Fibroblast of skin of abdomen (primary cell): ENCODE measurements at regions not wholly inside any gene's neighbourhood (a gene's known extent, or its start where the extent isn't known, plus 50 kb on each side); places are given as distances from the start of the nearest gene placed in this dataset.
A peak's percentile ranks its signal among the peaks of the same experiment; 100 is the strongest.

Source experiments
- DNase-seq: peaks from one replicate; pipeline ENCODE4 v3.0.0-alpha.2; 2013

DNA sequence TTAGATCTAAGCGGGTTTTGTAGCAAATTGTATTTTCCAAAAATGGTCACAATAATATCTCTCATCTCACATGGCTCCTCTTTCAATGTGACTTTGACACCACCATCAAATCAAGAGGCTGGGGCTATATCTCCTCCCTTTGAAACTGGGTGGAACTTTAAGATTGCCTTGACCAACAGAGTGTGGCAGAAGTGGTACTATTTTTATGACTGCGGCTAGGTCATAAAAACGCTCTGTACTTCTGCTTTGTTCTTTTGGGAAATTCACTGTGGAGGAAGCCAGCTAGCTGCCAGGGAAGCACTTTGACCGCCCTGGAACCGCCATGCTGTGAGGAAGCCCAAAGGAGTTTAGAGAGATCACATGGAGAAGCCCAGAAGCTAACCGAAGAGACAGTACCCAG, 50.7 kb upstream of the ACOT11 start:
- DNase-seq: no peak

DNA sequence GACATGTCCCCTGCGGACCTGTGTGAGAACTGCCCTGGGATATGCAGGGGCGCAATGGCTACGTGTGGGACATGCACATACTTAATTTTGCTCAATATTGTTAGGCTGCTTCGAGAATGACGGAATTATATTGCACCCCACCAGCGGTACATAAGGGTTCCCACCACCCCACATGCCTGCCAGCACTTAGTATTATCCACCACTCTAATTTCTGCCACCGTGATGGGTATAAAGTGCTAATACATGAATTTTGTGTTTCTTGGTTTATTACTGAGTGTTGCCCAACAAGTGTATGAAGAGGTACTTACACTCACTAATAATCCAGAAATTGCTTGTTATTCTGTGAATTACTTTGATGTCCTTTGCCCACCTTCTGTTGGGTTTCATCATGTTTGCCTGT, 52.1 kb upstream of the ACOT11 start:
- no peak for DNase-seq

DNA sequence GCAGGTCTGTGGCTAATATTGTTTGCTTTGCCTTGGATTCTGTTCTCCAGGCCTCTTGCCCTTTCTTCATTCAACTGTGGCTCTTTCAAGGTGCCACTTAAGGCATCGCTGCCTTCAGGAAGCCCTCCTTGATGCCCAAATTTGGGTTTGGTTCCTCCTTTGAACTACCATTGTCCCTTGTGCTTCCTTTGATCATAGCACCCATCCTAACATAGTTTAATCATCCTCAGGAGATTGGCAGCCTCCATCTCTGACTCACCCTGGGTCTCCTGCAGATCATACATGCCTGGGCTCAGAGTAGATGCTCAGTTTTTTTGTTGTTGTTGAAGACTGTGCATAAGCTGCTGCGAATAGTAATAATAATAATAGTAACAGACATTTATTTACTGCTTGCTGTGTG, 54.4 kb upstream of the ACOT11 start:
- no peak for DNase-seq

DNA sequence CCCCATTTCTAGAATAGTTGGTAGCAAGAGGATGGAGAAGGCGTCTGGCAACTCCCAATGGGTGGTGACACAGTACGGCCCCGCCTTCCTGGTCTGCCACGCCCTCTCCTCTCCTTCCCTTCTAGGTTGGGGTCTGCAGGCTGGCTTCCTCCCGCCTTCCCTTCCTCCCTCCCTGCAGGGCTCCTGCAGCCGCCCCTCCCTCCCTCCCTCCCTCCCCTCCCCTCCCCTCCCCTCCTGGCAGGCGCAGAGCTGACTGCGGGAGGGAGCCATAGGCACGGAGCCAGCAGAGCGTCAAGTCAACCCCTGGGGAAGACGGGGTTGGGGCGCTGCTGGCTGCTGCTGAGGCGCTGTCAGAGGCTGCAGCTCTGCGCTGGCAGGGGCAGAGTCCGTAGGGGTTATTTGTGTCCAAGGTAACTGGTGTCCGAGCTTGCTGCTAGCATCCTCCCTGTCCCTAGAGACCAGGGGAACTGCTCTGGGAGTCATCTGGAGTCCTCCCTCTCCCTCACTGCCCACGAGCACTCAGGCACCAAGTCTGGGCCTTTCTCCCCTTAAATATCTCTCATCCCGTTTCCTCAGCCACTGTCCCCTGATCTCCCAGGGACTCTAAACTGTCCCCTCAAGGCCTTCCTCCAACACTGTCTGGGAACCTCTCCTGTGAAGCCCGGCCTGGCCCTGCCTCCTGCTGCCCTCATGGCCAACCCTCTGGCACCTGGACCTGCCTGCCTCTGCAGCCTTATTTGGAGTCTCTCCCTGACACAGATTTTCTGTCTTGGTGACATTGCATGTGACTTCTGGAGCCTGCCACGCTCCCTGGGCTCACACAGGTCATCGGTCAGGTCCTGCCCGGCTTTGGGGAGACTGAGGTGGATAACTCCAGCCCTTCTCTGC, 57.4 kb upstream of the ACOT11 start:
- no peak for DNase-seq

DNA sequence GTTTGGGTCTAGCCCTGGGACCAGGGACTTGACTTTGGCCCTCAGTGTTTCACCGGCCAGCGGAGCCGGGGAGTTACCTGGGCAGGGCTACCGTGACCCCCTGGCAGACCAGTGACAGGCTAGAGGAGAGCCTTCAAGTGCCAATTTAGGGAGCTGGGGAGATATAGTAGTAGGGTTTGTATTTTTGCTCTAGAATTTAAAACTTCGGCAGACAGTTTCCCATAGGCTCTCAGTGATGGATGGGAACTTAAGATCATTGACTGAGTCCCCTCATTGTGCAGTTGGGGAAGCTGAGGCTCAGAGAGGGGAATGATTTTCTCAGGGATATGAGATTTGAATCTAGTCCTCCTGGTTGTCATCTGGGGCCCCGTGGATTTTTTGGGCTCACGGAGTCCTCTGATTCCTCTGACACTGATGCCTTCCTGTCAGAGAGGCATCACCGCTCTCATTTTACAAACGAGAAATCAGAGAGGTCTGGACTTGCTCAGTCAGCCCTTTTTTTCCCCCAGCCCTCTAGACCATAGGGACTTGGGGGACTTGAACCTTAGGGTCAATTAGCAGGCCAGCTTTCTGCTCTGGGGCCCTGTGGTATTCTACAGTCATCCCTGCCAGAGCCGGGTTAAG, 58.3 kb upstream of the ACOT11 start:
- DNase-seq: no peak

DNA sequence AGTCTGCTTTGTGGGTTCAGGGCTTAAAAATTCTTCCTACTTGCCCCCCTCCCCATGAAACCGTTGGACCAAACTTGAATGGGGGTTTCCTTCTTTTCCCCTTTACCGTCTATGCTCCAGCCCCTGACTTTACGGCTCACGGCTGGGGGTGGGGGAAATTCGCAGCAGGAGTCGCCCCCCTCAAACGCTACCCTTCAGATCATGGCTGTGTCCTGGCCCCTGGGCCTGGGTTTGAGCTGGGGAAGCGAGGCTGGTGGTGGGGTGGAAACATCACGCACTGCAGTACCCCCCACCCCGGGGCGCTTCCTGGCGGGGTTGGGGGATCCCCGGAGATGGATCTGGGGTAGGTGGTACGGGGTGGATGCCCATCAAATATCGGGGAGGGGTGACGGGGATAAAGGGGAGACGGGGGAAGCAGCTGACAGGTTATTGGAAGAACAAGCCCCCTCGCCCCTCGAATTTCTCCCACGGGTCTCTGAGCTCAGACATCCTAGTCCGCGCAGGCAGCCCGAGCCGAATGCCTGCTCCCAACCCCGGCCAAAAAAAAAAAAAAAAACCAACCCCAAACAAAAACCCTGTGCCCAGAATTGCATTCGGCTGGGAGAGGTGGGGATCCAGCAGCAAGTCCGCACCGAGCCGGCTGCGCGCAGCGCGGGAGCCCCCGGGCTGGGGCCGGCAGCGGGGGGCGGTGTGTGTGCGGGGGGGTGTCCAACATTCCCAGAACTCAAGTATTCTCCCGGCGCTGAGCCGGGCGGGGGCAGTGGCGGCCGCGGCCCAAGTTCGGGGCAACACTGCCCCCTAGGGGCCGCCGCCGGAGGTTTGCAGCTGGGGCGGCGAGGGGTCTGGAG, 59.0 kb upstream of the ACOT11 start:
- peak; percentile 89 for DNase-seq

DNA sequence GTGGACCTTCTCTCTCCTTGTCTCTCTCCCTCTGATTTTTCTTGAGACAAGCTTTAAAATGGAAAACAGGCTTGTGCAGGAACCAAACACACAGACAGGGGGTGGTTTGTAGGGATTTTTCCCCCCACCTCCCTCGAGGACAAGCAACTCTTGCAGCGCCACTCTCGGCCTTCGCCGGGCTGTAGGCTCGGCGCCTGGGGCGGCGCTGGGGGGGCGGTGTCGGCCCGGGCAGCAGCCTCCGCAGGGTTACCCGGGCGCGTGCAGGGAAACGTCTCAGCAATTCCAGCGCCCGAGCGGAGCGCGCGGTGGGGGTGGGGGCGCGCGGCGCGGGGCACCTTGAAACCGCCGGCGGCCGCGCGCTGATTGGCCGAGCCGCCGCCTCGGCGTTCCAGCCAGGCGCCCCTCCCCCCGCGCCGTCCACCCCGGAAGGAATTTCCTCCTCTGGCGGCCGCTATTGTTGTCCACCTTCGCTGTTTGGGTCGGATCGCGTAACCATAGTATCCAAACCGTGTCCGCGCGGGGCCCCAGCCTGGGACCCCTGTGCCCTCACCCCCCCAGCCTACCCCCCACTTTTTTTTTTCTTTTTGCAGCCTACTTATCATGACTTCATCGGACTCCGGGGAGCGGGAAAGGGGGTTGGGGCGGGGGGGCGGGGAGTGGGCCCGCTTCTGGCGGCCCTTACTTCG, 59.8 kb upstream of the ACOT11 start:
- peak; percentile 94 for DNase-seq

DNA sequence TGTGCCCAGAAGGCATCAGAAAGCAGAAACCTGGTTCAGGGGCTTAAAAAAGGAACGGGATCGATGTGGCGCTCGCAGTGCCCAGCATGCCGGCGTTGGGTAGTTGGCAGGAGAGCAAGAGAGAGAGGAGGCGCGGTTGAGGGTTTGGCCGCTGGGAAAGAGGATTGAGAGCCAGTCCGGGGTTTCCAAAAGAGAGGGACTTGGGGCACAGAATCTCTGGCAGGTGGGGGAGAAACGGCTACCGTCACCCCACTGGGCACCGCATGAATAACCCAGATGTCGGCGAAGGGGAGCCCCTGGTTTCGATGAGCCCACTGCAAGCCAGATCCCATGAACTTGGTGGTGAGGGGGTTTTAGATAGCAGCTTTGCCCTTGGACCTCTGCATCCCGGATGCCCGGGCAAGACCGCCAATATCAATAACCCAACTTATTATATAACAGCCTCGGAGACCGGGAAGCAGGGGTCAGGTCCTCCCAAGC, 60.4 kb upstream of the ACOT11 start:
- DNase-seq: no peak

DNA sequence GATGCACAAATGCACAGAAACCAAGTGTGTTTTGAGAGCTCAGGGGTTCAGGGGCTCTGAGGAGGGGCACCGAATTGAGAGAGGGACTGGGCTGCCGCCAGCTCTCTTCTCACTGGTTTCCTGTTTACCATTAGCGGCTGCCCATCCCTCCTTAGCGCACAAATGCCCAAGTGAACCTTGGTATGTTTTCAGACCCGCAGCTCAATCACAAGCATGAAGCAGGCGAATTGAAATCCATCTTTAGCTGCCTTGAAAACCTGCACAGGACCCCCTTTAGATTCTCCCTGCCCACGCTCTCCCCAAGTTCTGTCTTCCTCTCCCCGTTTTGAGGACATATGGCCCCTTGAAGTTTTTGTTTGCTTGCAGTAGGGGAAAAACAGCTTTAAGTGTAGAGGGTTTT, 61.1 kb upstream of the ACOT11 start:
- DNase-seq: no peak

DNA sequence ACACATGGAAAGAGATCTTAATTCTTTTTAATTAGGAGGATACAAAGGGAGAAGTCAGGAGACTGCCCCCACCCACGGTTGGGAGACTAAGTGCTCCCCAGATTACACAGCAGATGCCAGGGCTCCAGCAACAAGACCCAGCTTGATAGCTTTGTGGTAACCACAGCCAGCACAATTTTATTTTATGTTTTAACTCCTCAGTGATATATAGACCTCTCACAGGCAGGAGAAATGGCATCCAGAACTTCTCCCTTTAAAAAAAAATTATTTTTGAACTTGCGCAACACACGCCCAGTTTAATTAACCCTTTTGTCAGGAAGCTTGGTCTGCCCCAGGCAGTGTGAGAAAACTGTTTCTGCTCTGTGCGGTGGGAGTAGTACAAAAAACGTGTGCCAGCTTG, 62.6 kb upstream of the ACOT11 start:
- peak; percentile 52 for DNase-seq

DNA sequence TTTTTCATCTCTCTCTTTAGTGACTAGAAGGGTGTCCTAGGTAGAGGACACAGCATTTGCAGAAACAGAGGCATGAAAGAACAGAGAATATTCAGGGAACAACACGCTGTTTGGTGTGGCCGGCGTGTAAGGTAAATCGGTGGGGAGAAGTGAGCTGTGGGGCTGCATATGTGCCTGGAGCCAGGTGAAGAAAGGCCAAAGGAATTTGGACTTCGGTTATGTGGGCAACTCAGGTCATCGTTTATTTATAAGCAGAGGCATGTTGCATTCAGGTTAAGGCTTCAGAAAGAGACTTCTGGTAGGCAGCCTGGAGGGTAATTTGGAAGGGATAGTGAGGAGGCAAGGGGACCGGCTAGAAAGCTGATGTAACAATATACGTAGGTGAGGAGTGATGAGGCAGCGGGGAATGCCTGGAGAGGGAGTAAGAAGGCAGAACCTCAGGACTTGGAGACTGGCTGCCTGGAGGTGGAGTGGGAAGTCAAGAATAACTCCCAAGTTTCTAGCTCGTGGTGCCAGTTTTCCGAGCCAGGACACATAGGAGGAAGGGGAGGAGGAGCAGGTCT, 64.1 kb upstream of the ACOT11 start:
- DNase-seq: no peak

DNA sequence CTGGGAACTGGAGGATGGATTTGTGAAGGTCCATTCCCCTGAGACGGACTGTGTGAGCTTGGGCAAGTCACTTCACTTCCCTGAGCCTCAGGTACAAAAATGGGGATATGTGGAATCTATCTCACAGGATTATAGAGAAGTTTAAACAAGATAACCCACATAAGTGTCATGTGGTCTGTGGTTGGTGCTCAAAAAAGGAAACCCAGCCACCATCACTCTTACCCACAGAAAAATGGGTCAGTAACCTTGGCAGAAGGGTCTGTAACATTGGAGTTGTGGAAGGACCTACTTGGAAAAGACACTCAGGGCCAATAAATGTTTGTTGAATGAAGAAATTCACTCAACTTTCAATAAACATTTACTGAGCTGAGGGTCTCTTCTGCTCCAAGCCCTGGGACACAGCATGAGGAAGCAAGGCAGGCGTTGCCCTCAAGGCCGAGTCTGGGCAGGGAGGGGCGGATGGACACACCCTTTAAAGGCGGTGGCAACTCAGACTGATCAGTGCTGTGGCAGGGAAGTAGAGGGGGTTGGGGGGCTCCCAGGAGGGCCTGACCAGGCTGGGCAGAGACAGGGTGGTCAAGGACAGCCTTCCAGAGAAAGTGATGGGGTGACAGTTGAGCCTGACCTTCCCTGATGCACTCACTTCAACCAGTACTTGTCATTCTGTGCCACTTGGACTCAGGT, 66.7 kb upstream of the ACOT11 start:
- DNase-seq: no peak

DNA sequence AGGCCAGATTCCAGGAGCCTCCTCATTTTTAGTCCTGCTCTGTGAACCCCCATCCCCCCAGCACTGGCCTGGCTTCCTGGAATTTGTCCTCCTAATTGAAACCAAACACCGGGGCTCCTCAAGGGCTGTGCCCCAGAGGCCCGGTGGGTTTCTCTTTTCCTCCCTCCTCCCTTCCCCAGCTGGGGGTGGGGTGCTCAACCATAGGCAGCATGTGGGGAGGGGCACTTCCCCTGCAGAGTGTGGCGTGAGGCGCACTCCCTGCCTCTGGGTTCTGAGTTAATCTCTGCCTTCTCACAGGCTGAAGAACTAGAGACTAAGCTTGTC, 67.5 kb upstream of the ACOT11 start:
- DNase-seq: peak; percentile 92

DNA sequence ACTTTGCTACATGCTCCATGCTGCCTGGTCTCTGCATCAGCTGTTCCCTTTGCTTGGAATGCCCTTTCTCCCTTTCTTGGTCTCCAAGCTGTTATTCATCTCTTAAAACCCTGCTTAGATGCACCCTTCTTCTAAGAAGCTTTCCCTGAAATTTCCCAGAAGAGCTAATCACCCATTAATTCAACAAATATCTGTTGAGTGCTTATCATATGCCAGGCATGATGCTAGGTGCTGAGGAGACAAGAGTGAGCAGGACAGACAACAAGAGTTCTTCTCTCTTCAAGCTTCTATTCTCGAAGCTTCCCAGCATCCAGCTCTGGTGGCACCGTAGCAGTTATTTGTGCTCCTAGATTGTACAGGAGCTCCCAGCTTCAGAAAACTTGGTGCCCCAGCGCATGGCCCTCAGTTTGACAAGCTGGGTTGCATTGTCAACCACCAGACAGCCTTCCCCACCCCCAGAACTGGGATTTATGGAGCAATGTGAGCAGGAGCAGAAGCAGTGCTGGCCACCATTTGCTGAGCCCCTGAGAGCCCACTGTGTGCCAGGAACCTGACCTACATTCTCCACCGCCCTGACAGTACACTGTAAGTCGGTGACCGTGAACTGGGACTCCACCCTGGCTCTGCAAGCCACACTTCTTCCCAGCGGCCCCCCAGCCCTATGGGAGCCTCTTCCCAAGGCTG, 68.0 kb upstream of the ACOT11 start:
- DNase-seq: no peak

DNA sequence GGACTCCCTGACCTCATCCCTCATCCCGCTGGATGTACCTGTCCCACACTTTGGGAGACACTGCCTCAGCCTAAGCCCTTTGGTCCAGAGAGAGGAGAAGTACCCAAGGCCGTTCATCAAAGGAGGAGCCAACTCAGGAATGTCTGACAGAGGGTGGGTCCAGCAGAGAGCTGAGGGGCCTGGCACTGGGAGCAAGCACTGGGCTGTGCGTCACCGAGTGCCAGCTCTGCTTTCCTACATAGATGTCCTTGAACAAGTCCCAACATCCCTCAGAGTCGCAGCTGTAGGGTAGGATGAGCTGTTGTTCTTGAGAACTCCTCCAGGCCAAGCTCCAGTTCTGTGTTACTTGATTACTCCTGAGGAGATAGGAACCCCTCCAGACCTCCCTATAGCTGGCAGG, 68.8 kb upstream of the ACOT11 start:
- no peak for DNase-seq

DNA sequence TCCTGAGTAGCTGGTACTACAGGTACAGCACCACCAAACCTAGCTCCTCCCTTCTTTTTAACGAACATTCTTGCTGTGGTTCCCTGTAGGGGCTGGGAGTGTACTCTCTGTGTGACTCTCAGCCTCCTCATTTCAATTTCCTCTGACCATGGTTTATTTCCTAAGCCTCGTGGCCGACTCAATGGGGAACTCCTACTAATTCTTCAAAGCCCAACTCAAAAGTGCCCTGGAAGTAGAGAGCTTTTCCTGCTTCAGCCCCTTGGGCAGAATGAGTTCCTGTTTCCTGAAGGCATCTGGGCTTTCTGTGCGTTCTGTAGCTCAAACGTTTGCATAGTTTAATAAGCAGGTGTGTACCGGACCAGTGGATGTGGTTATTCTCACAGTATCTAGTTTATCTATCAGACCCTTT, 70.9 kb upstream of the ACOT11 start:
- no peak for DNase-seq

DNA sequence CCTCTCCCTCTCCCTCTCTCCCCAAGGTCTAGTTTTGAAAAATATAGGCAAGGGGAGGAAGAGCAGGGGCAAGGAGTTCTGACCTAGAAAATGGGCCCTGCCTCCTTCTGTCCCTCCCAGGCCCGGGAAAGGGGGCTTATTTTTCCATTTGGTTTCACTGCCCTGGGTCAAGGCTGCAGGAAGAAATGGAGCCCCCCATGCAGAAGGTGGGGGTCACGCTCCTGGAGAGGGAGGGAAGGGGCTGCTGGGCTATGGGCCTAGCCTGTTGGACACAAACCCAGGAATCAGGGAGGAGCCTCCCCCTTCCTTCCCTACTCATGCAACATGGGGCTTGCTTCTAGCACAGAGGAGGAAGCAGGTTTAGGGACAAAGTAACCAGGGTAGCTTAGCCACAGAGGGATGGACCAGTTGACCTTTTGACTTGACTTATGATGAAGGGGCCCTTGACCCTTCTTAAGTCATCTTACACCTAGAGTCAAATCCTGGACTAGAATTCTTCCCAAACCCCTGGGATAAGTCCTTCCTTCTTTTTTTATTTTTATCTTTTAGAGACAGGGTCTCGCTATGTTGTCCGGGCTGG, 70.4 kb upstream of the SSBP3 start:
- DNase-seq: no peak

DNA sequence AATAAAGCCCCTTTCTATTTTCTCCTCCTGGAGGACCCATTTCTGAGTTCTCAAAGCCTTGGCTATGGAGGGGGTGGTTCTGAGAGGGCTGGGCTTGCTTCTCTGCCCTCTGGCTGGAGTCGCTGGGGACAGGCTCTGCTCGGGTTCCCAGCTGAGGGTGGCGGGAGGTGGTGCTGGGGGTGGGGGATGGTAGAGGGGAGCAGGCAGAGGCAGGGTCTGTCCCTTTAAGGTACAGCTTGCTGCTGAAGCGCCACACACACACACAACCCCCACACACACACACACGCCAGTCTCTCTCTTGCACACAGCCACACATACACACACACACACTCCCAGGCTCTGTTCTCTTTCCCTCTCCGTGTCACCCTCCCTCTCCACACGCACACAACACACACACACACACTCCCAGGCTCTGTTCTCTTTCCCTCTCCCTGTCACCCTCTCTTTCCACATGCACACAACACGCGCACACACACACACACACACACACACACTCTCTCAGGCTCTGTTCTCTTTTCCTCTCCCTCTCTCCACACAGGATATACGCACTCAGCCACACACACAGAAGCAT, 69.8 kb upstream of the SSBP3 start:
- DNase-seq: peak; percentile 57

DNA sequence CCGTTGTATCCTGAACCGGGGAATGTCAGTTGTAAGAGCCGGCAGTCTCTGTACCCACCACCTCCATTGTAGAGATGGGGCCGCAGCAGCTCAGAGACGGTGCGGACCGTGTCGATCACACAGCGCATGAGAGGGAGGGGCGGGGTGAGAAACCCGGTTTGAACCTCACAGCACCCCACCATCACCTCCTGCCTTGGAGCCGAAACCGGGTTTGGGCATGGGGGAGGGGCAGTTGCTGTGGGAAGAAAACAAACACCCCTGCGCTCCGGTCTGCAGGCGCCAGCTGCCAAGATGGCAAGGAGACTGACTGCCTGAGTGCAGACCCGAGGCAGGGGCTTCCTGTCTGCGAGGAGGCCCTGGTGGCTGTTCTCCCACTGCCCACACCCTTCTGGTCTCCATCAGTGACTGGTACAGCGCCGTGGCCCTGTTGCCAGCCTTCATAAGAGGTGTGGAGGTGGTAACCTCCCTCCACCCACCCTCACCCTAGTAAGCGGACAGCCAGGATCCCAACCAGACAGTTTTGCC, 69.2 kb upstream of the SSBP3 start:
- DNase-seq: no peak
